Right lobe of liver (tissue), 6 donors: ENCODE measurements at regions not wholly inside any gene's neighbourhood (a gene's known extent, or its start where the extent isn't known, plus 50 kb on each side); places are given as distances from the start of the nearest gene placed in this dataset.

Source experiments
- ATAC-seq, 4 donors: fragments of 200-7000 bp; cut with Tn5 transposase; one replicate each; pipeline ENCODE4 v1.9.1; 2020; ENCODE audit warnings: mild to moderate bottlenecking in 4 of 4, moderate library complexity in 4 of 4
- DNase-seq, 3 donors: peaks; one replicate each; pipeline ENCODE4 v3.0.0-alpha.2; 2020
- H3K27ac ChIP-seq, 3 donors: fragments of 200-600 bp; one replicate each; pipeline ENCODE4 v1.8.0; 2022
- H3K27me3 ChIP-seq, 2 donors: fragments of 200-600 bp; one replicate each; pipeline ENCODE4 v1.8.0; 2022
- H3K36me3 ChIP-seq, 4 donors: fragments of 200-600 bp; sonication (generic) in 1 of 4; one replicate each; pipeline versions ENCODE4 v1.5.1 to v1.8.0; 2017 to 2022; ENCODE audit warnings: control low read depth in 1 of 4
- H3K4me1 ChIP-seq, 4 donors: fragments of 200-600 bp; sonication (generic) in 1 of 4; one replicate each; pipeline versions ENCODE4 v1.5.1 to v1.8.0; 2017 to 2022; ENCODE audit warnings: control low read depth in 1 of 4
- H3K4me3 ChIP-seq, 3 donors: fragments of 200-600 bp; one replicate each; pipeline ENCODE4 v1.8.0; 2022
- H3K9me3 ChIP-seq, 4 donors: fragments of 200-600 bp; sonication (generic) in 1 of 4; one replicate each; pipeline versions ENCODE4 v1.5.1 to v1.8.0; 2017 to 2022; ENCODE audit warnings: control low read depth in 1 of 4
- CTCF ChIP-seq, 4 donors: fragments of 200-600 bp in 3 of 4; fragments of 450-650 bp in 1 of 4; IDR thresholded peaks; one replicate each; pipeline versions ENCODE4 v1.5.1 to v1.8.0; 2016 to 2022; ENCODE audit warnings: antibody characterized with exemption in 4 of 4, mild to moderate bottlenecking in 2 of 4
- POLR2A ChIP-seq: fragments of 450-650 bp; IDR thresholded peaks from one replicate; pipeline ENCODE4 v1.6.1; 2017; ENCODE audit warnings: antibody characterized with exemption, mild to moderate bottlenecking
- WGBS: methylation state at CpG from one replicate; pipeline ENCODE4 v1.1.6; 2018; ENCODE audit warnings: low coverage, low lambda C conversion rate; ENCODE audit not compliant: insufficient coverage; ENCODE audit errors: missing lambda C conversion rate; 5-methylcytosine and 5-hydroxymethylcytosine counted together
- intact Hi-C, 2 donors: fragments of 100-400 bp; cut with DNase I; formaldehyde crosslinking; loops; one replicate each; pipeline versions ENCODE4 v1.11.2 to v1.14.1; 2022
- donor health status: DM: no; HTN: yes; CAD: no.
- donor health status: DM: no; HTN: no; CAD: no.
- donor health status: DM: no; HTN: no; CAD: no.
- donor health status: DM: no; HTN: yes; CAD: no.
- donor health status: DM: no; HTN: yes; CAD: no.

DNA sequence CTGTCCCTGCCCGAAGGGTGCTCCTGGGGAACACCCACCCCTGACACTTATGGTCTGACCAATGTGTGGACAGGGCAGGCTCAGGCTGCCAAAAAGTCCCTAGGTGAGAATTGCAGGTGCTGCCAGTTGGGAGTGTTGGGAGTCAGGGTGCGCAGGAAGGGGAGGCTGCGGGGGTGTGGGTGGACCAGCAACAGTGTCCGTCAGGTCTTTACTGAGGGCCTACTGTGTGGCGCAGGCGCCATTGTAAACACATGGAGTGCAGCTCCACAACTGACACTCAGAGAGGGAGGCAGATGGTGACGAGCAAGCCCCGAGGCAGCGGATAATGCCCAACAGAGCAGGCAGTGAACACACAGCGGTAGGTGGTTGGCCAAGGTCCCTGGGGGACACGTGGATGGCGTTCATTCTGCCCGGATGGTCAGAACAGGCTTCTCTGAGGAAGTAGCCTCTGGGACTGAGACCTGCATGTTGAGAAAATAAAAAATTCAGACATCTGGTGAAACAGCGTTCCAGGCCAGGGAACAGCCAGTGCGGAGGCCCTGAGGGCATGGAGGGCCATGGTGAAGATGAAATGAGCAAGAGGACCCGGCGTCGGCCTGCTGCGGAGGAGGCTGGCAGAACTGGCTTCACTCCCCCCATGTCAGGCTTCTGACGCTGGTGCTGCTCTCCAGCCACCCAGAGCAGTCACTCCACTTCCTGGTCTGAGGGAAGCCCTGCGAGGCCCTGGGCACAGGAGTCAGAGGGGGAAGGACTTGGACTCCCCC lies 136.2 kb upstream of the ZBTB40 start:
- H3K4me3 ChIP-seq, result no peak overlapping the region
- H3K9me3 ChIP-seq, result no peaks in the 10 kb centered on the region
- DNase-seq, result peak in 1 of 3 donors; percentile 31
- H3K27me3 ChIP-seq, result peaks cover 0 to 4% of the 10 kb centered on the region in 2 donors
- TF ChIP-seq CTCF (IDR thresholded peaks at IDR 0.05), result no peak
- no peak for TF ChIP-seq POLR2A
- H3K4me1 ChIP-seq, result no peaks in the 10 kb centered on the region
- intact Hi-C loops, result no loop called here
- 48% methylated on average over 5 of the region's 21 CpGs for WGBS
- no peak for ATAC-seq
- no peak overlapping the region for H3K27ac ChIP-seq
- H3K36me3 ChIP-seq, result no peaks in the 10 kb centered on the region

- WGBS, result 75% methylated on average over 7 of the region's 10 CpGs
Observed at GRCh38 chr1:22317231-22317919, 134.3 kb upstream of the ZBTB40 start.

DNA sequence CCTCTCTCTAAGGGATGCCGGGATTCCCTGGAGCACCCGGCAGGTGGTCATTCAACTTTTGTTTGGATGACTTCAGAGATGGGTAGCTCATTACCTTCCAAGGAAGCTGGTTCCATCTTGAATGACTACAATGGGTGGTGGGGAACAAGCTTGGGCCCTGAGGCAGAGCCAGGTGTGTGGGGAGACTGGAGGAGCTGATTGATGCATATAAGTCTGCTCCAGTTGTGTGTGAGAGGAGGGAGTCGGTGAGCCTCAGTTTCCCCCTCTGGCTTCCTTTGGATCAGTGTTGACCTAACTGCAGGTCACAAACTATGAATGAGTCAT lies 133.8 kb upstream of the ZBTB40 start:
- DNase-seq (no peak), ATAC-seq (no peak)
- H3K4me3 ChIP-seq, result no peak overlapping the region
- H3K4me1 ChIP-seq, result no peaks in the 10 kb centered on the region
- no peaks in the 10 kb centered on the region for H3K36me3 ChIP-seq
- H3K9me3 ChIP-seq, result no peaks in the 10 kb centered on the region
- intact Hi-C loops, result no loop called here
- TF ChIP-seq POLR2A (no peak), CTCF (IDR thresholded peaks at IDR 0.05) (no peak)
- 82% methylated on average over 3 of the region's 3 CpGs for WGBS
- H3K27ac ChIP-seq, result no peak overlapping the region
- H3K27me3 ChIP-seq, result peaks cover 0 to 4% of the 10 kb centered on the region in 2 donors

More at GRCh38 chr1:22317231-22317919, 134.3 kb upstream of the ZBTB40 start:
- no peak overlapping the region for H3K4me3 ChIP-seq
- peak in 2 of 4 donors; percentile 54 to 59 for ATAC-seq
- no peaks in the 10 kb centered on the region for H3K36me3 ChIP-seq
- intact Hi-C loops, result no loop called here
- no peak for TF ChIP-seq POLR2A
- TF ChIP-seq CTCF (IDR thresholded peaks at IDR 0.05), result peak; percentile 18 to 35 (median 22)
- H3K27ac ChIP-seq, result no peak overlapping the region
- peaks cover 0 to 4% of the 10 kb centered on the region in 2 donors for H3K27me3 ChIP-seq
- DNase-seq, result peak in 1 of 3 donors; percentile 27
- no peaks in the 10 kb centered on the region for H3K9me3 ChIP-seq
- no peaks in the 10 kb centered on the region for H3K4me1 ChIP-seq

DNA sequence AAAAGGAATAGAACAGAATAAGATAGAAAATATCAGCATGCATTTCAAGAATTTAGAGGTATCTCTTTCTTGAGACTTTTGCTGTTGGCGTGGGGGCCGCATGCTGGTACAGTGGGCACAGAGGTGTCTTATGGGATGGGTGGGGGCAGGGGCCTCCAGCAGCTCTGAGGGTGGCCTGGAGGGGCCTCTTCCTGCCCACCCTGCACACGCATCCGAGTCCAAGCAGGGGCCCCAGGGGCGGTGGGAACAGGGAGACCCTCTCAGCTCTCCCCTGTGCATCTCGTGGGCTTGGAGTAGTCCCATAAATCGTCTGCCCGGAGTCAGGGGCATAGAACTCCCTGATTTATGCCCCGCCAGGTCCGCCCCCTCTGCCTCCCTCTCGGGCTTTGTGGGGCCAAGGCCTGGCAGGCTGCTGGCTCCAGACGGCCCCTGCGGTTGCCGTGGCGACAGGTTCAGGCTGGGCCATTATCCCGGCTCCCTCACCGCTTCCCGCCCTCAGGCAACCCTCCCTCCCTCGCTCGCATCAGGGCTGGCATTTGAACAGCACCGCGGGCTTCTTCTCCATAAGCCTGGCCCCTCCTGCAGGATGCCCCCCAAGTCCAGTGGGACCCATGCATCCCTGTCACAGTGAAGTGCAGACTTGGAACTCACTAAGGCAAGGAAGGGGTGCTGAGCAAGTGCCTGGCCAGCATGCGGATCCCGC lies 133.2 kb upstream of the ZBTB40 start:
- intact Hi-C loops, result no loop called here
- Histone ChIP-seq H3K4me1 (no peaks in the 10 kb centered on the region), H3K36me3 (no peaks in the 10 kb centered on the region), H3K4me3 (no peak overlapping the region), H3K27me3 (peaks cover 0 to 4% of the 10 kb centered on the region in 2 donors), H3K27ac (no peak overlapping the region), H3K9me3 (no peaks in the 10 kb centered on the region)
- 18% methylated on average over 12 of the region's 24 CpGs for WGBS
- ATAC-seq, result no peak
- peak in 1 of 3 donors; percentile 36 for DNase-seq
- TF ChIP-seq CTCF (IDR thresholded peaks at IDR 0.05) (no peak), POLR2A (no peak)
